Upper lobe of left lung (tissue), 4 donors: ENCODE measurements at regions not wholly inside any gene's neighbourhood (a gene's known extent, or its start where the extent isn't known, plus 50 kb on each side); places are given as distances from the start of the nearest gene placed in this dataset.

Source experiments
- EP300 ChIP-seq, 4 donors: sonication (generic); formaldehyde crosslinking; IDR thresholded peaks; one replicate each; pipeline ENCODE4 v1.5.1; 2017; ENCODE audit warnings: antibody characterized with exemption in 4 of 4, control low read depth in 2 of 4
- POLR2A ChIP-seq, 4 donors: fragments of 450-650 bp; IDR thresholded peaks; one replicate each; pipeline ENCODE4 v1.5.1; 2016 to 2017; ENCODE audit warnings: antibody characterized with exemption in 4 of 4, mild to moderate bottlenecking in 2 of 4
- POLR2AphosphoS5 ChIP-seq, 2 donors: sonication (generic); formaldehyde crosslinking; IDR thresholded peaks; one replicate each; pipeline ENCODE4 v1.5.1; 2017; ENCODE audit warnings: antibody characterized with exemption in 2 of 2
- TF ChIP-seq, protein P1 (sequence below), 6 experiments: fragments of 450-650 bp in 4 of 6; fragments of 200-600 bp in 2 of 6; sonication (generic) in 2 of 6; IDR thresholded peaks; one replicate each; pipeline ENCODE4 v1.5.1; 2016 to 2019; ENCODE audit warnings: antibody characterized with exemption in 6 of 6

- TF ChIP-seq, protein P1, sequence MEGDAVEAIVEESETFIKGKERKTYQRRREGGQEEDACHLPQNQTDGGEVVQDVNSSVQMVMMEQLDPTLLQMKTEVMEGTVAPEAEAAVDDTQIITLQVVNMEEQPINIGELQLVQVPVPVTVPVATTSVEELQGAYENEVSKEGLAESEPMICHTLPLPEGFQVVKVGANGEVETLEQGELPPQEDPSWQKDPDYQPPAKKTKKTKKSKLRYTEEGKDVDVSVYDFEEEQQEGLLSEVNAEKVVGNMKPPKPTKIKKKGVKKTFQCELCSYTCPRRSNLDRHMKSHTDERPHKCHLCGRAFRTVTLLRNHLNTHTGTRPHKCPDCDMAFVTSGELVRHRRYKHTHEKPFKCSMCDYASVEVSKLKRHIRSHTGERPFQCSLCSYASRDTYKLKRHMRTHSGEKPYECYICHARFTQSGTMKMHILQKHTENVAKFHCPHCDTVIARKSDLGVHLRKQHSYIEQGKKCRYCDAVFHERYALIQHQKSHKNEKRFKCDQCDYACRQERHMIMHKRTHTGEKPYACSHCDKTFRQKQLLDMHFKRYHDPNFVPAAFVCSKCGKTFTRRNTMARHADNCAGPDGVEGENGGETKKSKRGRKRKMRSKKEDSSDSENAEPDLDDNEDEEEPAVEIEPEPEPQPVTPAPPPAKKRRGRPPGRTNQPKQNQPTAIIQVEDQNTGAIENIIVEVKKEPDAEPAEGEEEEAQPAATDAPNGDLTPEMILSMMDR (IDR thresholded peaks at IDR 0.05) = no peak
- no peak for TF ChIP-seq POLR2AphosphoS5 (IDR thresholded peaks at IDR 0.05)
- no peak for TF ChIP-seq EP300 (IDR thresholded peaks at IDR 0.05)
- no peak for TF ChIP-seq POLR2A (IDR thresholded peaks at IDR 0.05)
These were observed 73.0 kb upstream of the TSHZ2 start for GRCh38 chr20:52899041-52899608.
